GM12892 (cell line): ENCODE measurements at regions not wholly inside any gene's neighbourhood (a gene's known extent, or its start where the extent isn't known, plus 50 kb on each side); places are given as distances from the start of the nearest gene placed in this dataset.
"Not testable (repeated sequence)": the region's sequence is repeated elsewhere in the genome, so short reads cannot be mapped to it uniquely, and the experiment has no call there.

Experiments
- DNase-seq: peaks from one replicate; pipeline ENCODE4 v3.0.0; 2011; ENCODE audit not compliant: insufficient read length
- FAIRE-seq: peaks from 2 replicates; lab custom pipeline; 2011; peaks lifted over from hg19 to GRCh38; lab: Jason Lieb, UNC
- POLR2A ChIP-seq: IDR thresholded peaks from 2 replicates; pipeline ENCODE4 v1.6.1; 2011; ENCODE audit warnings: low read depth, low read length, control low read depth
- POLR2AphosphoS5 ChIP-seq: IDR thresholded peaks from 2 replicates; pipeline ENCODE4 v1.6.1; 2011; ENCODE audit warnings: low read depth, low read length, control low read depth
- TAF1 ChIP-seq: IDR thresholded peaks from 2 replicates; pipeline ENCODE4 v1.6.1; 2011; ENCODE audit warnings: low read depth, mild to moderate bottlenecking, control low read depth, low read length, borderline replicate concordance

DNA sequence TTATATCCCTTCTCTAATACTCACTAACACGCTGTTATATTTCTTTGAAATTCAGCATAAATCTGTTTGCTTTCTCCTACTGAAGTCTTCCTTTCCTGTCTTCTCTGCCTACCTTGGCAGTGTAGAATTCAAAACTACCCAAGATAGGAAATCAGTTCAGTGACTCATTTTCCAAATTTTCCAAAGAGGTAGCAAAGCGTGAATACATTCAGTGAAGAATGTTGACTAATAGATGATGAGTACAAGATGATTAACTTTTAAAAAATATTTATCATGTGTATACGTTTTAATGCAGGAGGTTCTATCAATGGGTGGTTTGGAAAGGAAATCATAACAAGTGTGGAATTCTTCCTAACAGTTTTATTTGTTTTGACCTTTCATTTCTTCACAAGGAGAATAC lies 201.9 kb upstream of the SLC8A1 start:
- TF ChIP-seq POLR2A (no peak), TAF1 (no peak)
- FAIRE-seq (no peak), DNase-seq (no peak)

DNA sequence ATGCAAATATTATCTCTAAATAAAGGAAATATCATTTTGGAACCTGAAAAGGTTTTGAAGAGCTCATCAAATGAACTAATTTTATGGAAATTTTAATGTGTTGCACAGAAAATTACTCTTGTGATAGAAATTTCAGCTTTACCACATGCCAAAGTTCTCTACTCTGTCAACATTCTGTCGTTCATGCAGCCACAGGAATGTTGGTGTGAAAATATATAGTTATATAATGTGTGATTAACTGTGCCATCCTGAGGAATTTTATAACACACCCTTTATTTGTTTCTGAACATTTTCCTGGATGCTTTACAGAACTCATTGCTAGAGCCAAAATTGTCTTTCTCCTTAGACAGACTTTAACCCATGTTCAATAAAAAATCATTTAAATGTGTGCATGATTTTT lies 202.5 kb upstream of the SLC8A1 start:
- FAIRE-seq: no peak
- no peak for DNase-seq
- TF ChIP-seq POLR2AphosphoS5: no peak
- no peak for TF ChIP-seq TAF1
- no peak for TF ChIP-seq POLR2A

DNA sequence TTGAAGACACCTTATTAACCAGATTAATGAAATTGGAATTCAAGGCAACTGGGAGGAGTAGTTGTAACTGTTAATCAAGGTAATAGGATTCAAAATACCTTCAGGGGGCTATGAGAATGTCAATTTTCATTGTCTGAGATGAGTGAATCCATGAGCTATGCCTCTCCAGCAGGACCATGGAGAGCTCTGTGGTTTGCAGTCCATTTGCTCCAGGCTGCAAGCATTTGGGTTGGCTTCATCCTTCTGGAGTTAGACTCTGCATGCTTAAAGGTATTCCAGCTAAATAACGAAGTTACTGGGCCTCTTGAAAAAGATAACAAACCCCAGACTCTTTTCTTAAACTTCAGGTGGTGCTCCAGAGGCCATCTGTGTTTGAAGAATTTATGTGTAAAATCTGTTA lies 207.1 kb upstream of the SLC8A1 start:
- DNase-seq: no peak
- TF ChIP-seq POLR2A: no peak
- TF ChIP-seq TAF1: no peak
- no peak for TF ChIP-seq POLR2AphosphoS5
- no peak for FAIRE-seq

- TF ChIP-seq POLR2A (no peak), TAF1 (no peak), POLR2AphosphoS5 (no peak)
- DNase-seq (no peak), FAIRE-seq (no peak)
Measured at GRCh38 chr2:40665493-40666232, 213.8 kb upstream of the SLC8A1 start.

GRCh38 chr2:40666398-40666797 lies 214.5 kb upstream of the SLC8A1 start:
- TF ChIP-seq POLR2AphosphoS5: no peak
- no peak for TF ChIP-seq POLR2A
- TF ChIP-seq TAF1: no peak
- FAIRE-seq: no peak
- DNase-seq: no peak

GRCh38 chr2:40668425-40668824 lies 216.5 kb upstream of the SLC8A1 start:
- no peak for FAIRE-seq
- TF ChIP-seq POLR2AphosphoS5 (no peak), POLR2A (no peak), TAF1 (no peak)
- no peak for DNase-seq

- DNase-seq, FAIRE-seq: not testable (repeated sequence)
Measured at GRCh38 chr2:40676134-40676790, 224.4 kb upstream of the SLC8A1 start.

GRCh38 chr2:40680547-40680946 lies 228.7 kb upstream of the SLC8A1 start:
- no peak for FAIRE-seq
- DNase-seq: no peak
- no peak for TF ChIP-seq POLR2A
- no peak for TF ChIP-seq TAF1
- no peak for TF ChIP-seq POLR2AphosphoS5

GRCh38 chr2:40690036-40690435 lies 238.1 kb upstream of the SLC8A1 start:
- TF ChIP-seq POLR2A (no peak), POLR2AphosphoS5 (no peak), TAF1 (no peak)
- no peak for FAIRE-seq
- DNase-seq: no peak

GRCh38 chr2:40690525-40690924 lies 238.6 kb upstream of the SLC8A1 start:
- FAIRE-seq (no peak), DNase-seq (no peak)
- TF ChIP-seq TAF1 (no peak), POLR2A (no peak)

DNA sequence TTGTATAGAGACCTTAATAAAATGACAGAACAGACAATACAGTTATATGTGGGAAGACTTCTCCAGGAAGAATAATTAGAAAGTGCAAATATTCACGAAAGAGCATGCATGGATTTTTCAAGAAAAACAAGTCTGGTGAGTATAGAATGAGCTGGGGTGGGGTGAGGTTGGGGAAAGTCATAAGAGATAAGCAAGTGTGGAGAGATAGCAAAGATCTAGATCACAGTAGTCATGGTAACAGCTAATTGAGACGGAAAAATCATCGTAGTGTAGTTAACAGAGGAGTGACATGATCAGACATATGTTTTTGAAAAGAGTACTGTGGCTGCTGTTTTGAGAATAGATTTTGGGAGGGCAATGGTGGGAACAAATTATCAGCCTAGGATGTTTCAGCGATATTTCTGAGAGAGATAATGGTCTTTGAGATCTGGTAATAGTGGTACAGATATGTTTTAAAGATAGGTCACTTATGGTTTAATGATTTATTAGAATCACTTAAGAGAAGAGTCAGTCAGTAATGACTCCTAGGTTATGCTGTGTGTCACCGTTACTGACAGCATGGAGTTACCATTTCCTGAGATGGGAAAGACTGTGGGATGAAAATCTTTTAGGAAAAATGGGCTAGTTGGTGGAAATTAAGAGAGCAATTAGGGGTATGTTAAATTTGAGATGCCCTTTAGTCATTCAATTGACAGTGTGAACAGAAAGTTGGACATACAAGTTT lies 248.5 kb upstream of the SLC8A1 start:
- no peak for DNase-seq
- no peak for FAIRE-seq
- no peak for TF ChIP-seq POLR2A
- TF ChIP-seq POLR2AphosphoS5: no peak
- no peak for TF ChIP-seq TAF1

DNA sequence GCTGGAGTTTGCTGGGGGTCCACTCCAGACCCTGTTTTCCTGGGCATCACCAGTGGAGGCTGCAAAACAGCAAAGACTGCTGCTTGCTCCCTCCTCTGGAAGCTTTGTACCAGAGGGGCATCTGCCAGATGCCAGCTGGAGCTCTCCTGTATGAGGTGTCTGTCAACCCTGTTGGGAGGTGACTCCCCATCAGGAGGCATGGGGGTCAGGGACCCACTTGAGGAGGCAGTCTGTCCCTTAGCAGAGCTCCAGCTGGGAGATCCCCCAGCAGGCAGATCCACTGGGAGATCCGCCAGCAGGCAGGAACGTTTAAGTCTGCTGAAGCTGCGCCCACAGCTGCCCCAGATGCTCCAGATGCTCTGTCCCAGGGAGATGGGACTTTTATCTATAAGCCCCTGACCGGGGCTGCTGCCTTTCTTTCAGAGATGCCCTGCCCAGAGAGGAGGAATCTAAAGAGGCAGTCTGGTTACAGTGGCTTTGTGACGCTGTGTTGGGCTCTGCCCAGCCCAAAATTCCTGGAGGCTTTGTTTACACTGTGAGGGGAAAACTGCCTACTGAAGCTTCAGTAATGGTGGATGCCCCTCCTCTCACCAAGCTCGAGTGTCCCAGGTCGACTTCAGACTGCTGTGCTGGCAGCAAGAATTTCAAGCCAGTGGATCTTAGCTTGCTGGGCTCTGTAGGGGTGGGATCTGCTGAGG lies 260.5 kb upstream of the SLC8A1 start:
- not testable (repeated sequence) for FAIRE-seq, DNase-seq

GRCh38 chr2:40716879-40717278 lies 265.0 kb upstream of the SLC8A1 start:
- FAIRE-seq (no peak), DNase-seq (no peak)
- TF ChIP-seq POLR2A: no peak
- no peak for TF ChIP-seq TAF1
- TF ChIP-seq POLR2AphosphoS5: no peak
